Mesenteric fat pad (tissue), 1 donor: ENCODE measurements at regions not wholly inside any gene's neighbourhood (a gene's known extent, or its start where the extent isn't known, plus 50 kb on each side); places are given as distances from the start of the nearest gene placed in this dataset.

Source experiments
- DNase-seq: peaks from one replicate; pipeline ENCODE4 v3.0.0-alpha.2; 2020; ENCODE audit warnings: low spot score
- donor health status: DM: yes; HTN: yes; CAD: no.

DNA sequence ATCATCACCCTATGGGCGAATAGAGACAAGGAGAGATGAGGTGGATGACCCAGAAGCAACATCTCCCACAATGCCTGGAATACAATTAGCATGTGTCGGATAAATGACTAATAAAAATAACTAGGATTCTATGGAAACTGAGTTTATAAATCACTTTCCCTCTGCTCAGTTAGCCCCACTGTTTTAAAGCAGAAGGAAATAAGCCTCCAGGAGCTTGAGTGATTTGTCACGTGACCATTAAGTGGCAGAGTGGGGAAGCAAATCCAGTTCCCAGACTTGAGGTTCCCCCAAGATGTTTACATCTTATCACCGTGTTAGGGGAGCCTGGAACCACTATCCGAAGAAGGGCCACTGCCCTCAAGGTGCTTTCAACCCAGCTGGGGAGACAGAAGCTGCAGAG lies 136.5 kb upstream of the CCND2 start:
- DNase-seq = peak; percentile 2

DNA sequence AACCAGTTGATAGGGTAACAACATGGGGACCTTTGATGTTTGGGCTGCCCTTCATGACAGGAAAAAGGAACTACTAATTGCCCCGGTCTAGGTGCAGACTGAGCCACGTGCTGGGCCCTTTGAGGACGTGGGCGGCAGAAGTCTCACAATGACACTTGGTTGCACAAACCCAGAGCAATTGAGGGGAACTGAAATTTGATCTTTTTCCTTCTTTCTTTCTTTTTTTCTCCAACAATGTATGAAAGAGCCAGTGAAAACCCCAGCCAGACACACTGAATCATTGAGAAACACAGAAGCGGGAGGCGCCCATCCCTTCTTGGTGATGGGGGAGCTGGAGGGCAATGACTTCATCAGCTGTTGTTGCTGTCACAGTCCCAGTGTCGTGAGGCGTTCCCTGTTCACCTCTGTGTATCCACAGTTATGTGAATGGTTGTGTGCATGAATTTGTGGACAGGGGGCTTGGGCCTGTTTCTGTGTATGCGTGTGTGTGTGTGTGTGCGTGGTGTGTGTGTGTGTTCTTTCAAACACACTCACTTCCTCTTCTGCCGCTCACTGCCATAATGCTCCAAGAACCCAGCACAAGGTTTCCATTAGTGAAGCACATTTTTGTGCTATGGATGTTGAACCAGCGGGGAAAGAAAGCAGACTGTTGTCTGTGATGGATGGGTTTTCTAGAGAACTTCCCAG lies 137.5 kb upstream of the CCND2 start:
- DNase-seq = peak; percentile 67

GRCh38 chr12:4134448-4135263 lies 138.9 kb upstream of the CCND2 start:
- peak; percentile 60 for DNase-seq

DNA sequence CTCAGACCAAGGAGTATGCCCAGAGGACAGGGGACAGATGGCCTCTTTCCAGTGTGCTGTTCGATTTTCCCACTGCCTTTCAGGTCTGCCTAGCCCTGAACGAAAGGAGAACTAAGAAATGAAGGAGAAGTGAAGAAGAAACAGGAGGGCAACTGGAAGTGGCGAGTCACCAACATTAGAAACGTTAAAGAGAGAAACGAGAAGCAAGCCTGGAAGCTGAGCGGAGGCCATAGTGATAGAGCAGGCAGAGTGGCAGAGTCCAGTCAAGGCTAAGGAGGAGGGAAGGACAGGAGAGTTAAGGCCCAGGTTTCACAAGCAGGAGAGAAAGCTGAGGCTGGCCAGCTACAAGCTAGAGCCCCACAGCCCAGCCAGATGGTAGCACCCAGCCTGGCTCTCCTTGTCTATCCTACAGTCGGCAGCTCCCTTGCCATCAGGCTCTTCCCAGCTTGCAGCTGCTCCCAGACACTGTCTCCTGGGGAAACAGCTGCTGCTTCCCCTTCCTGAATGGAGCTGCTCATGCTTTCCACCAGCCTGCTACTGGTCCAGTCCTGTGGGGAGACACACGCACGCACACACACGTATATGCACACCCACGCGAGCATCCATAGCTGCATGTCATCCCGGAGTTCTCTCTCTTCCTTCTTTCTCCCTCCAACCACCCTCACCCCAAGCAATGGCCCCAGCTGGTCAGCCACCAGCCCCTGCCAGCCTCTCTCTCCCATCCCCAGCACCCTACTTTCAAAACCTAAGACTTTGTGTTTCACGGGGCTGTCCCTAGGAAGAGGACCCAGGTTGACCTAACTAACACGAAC lies 139.7 kb upstream of the CCND2 start:
- peak; percentile 74 for DNase-seq

DNA sequence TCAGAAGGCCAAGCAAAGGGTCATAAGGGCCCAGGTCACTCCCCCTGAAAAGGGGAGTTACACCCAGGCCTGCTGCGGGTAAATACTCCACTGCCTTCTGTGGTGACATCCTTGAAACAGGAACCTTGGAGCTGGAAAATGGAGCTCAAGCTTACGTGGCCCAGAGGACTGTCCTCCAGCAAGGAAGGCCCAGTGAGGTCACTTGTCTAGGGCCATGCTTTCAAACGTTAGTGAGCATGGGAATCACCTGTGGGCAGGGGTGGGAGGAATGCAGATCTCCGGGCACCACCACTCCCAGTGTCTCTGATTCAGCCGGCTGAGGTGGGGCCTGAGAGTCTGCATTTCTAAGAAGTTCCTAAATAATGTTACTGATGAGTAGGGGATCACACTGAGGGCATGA lies 140.5 kb upstream of the CCND2 start:
- DNase-seq = peak; percentile 35

- peak; percentile 24 for DNase-seq
These were observed 152.0 kb upstream of the CCND2 start for GRCh38 chr12:4121506-4122020.

DNA sequence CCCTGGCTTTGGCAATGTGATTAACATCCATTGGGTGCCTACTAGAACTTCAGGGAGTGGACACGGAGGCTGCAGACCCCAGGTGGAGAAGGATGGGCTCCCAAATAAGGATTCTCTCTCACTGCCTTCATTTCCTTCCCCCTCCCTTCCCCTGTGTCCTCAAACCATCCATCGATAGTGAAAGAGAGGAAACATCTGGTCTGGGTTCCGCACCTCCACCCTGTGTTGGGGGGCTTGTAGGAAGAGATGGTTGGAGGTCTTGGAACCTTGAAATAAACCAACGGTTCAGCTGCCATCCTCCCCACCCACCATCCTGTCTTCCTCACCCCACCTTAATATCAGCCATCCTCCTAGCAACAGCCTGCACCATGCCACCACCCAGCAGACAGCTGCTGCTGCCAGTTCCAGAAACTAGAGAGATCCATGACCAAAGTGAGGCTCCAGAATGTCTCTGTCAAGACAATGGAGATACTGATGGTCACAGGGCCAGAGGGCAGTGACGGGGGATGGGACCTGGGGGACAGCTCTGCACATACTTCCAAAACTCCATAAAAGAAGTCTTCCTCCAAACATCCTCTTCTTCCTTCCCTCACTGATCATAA lies 153.1 kb upstream of the CCND2 start:
- peak; percentile 37 for DNase-seq

GRCh38 chr12:4119157-4119761 lies 154.3 kb upstream of the CCND2 start:
- peak; percentile 1 for DNase-seq

DNA sequence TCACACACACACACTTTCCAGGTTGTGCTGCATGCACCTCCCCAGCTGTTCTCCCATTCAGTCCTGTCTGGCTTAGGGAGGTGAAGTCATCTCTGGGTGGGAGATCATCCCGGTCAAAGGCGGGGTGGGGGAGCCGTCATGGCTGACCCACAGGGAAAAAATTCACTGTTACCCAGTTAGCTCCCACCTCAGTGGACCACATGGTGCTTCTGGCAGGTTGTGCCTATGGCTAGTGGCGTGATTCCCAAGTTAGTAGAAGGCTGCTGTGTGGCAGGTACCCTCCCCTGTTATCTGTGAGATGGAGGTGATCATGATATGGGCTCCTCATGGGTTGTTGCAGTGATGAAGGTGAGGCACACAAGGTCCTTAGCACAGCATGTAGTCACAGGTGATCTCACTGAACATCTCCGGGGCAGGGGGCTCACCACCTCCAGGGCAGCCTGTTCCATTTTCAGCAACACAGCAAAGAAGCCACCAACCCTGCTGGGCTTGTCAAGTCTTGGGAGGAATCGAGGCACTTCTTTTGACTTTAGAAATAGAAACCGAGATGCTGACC lies 154.9 kb upstream of the CCND2 start:
- peak; percentile 14 for DNase-seq

- peak; percentile 8 for DNase-seq
These were observed 155.5 kb upstream of the CCND2 start for GRCh38 chr12:4118017-4118510.

GRCh38 chr12:4117386-4118016 lies 156.1 kb upstream of the CCND2 start:
- peak; percentile 74 for DNase-seq

GRCh38 chr12:4116251-4117111 lies 157.1 kb upstream of the CCND2 start:
- DNase-seq = peak; percentile 69

DNA sequence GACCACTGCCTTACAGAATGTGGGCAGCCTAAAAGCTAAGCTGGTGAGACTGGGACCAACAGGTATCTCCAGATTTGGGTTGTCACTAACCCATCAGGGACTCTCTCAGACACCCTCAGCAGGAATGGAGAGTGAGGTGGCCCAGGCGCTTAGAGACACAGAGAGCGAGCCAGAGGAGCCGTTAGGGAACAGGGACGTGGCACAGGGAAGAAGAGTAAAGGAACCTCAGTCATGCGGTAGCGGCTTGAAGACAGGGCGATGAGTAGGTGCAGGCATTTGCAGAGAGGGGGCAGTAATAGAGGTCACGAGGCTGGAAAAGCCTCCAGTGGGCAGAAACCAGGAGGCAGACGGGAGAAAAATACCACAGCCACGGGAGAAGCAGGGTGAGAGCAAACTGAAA lies 158.0 kb upstream of the CCND2 start:
- peak; percentile 59 for DNase-seq

DNA sequence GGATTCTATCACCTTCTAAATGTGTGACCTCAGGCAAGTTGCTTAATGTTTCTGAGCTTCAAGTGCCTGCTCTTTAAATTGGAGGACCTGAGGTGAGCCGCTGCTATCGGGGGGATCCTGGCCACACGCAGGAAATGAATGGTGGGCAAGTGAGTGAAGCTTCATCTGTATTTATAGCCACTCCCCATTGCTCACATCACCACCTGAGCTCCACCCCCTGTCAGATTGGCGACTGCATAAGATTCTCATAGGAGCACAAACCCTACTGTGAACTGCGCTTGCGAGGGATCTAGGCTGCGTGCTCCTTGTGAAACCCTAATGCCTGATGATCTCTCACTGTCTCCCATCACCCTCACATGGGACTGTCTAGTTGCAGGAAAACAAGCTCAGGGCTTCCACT lies 158.6 kb upstream of the CCND2 start:
- DNase-seq = no peak

DNA sequence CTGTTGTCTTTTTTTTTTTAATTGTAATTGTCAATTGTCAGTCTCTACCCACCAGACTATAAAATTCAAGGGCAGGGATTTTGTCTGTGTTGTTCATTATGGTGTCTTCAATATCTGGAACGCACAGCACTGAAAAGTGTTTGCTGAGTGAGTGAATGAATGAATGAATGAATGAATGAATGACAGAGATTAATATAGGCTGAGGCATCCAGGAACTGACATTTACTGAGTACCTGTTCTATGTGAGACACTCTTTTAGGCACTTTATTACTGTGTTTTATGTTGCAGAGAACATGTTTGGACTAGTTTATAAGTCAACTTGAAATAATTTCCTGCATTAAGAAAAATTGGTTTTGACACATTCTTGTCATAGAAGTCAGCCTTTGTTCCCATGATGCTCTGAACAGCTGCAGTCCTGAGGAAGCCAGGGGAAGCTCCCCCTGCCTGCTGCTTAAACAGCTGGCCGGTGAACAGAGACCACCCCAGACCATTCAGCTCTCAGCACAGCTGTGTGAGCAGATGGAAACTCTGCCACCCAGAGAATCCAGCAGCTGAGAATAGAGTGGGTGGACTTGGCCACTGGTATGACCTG lies 160.7 kb upstream of the CCND2 start:
- DNase-seq = no peak

GRCh38 chr12:4112290-4112689 lies 161.3 kb upstream of the CCND2 start:
- DNase-seq = no peak

DNA sequence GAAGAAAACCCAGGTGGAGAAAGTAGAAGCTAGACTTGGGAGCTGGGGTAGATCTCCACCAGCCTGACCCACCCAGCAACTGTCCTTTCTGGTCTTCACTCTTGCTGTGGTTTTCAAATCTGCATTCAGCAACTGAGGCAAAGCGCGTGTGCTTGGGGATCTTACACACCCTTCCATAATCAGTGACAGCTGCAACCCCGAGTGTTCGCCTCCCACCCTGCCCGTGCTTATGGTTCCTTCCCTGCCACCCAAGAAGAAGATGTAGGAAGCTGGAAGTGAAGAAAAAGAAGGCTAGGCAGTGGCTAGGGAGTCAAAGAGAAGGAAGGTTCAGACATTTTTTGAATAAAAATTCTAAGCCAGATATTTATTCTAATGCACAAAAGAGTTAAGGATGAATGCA lies 162.6 kb upstream of the CCND2 start:
- DNase-seq = no peak

- DNase-seq = no peak
These were observed 163.7 kb upstream of the CCND2 start for GRCh38 chr12:4109826-4110225.
